Liver (tissue), 8 donors: ENCODE measurements at regions not wholly inside any gene's neighbourhood (a gene's known extent, or its start where the extent isn't known, plus 50 kb on each side); places are given as distances from the start of the nearest gene placed in this dataset.

Source experiments
- DNase-seq: peaks from one replicate; pipeline ENCODE4 v3.0.0-alpha.2; 2017; ENCODE audit warnings: low spot score
- H3K27ac ChIP-seq, 2 donors: one replicate each; pipeline ENCODE4 v1.7.0; 2013; ENCODE audit warnings: inconsistent platforms in 2 of 2, low read length in 2 of 2, control low read depth in 1 of 2, low read depth in 1 of 2, mild to moderate bottlenecking in 1 of 2
- H3K27me3 ChIP-seq, 4 donors: one replicate each; pipeline versions ENCODE4 v1.6.1 to v1.7.0; 2013; ENCODE audit warnings: low read length in 3 of 4, inconsistent platforms in 1 of 4, mild to moderate bottlenecking in 1 of 4, moderate library complexity in 1 of 4; ENCODE audit not compliant: control insufficient read depth in 4 of 4, insufficient read depth in 4 of 4
- H3K36me3 ChIP-seq, 4 donors: one replicate each; pipeline versions ENCODE4 v1.6.1 to v1.7.0; 2013; ENCODE audit warnings: low read length in 3 of 4, mild to moderate bottlenecking in 3 of 4, low read depth in 1 of 4, moderate library complexity in 1 of 4; ENCODE audit not compliant: control insufficient read depth in 4 of 4, insufficient read depth in 3 of 4
- H3K4me1 ChIP-seq, 4 donors: one replicate each; pipeline versions ENCODE4 v1.6.1 to v1.7.0; 2013; ENCODE audit warnings: low read length in 3 of 4, mild to moderate bottlenecking in 3 of 4, moderate library complexity in 1 of 4; ENCODE audit not compliant: control insufficient read depth in 4 of 4, insufficient read depth in 4 of 4
- H3K4me3 ChIP-seq, 3 donors: one replicate each; pipeline versions ENCODE4 v1.6.1 to v1.7.0; 2013; ENCODE audit warnings: low read length in 3 of 3, control low read depth in 1 of 3, low read depth in 1 of 3, mild to moderate bottlenecking in 1 of 3
- H3K9ac ChIP-seq, 2 donors: one replicate each; pipeline ENCODE4 v1.7.0; 2013; ENCODE audit warnings: low read length in 2 of 2, mild to moderate bottlenecking in 2 of 2, moderate library complexity in 2 of 2, control low read depth in 1 of 2, low read depth in 1 of 2
- H3K9me3 ChIP-seq, 4 donors: one replicate each; pipeline versions ENCODE4 v1.6.1 to v1.7.0; 2013; ENCODE audit warnings: low read length in 3 of 4; ENCODE audit not compliant: control insufficient read depth in 4 of 4
- CTCF ChIP-seq: fragments of 150-350 bp; IDR thresholded peaks from 2 replicates; pipeline ENCODE4 v1.5.1; 2017; ENCODE audit warnings: improper control_type of control experiment, low read depth, low read length; ENCODE audit not compliant: missing input control
- EGR1 ChIP-seq, 2 donors: IDR thresholded peaks; 2 replicates each; pipeline ENCODE4 v1.6.1; 2016 to 2018; ENCODE audit warnings: antibody characterized with exemption in 2 of 2, low read depth in 2 of 2
- FOXA1 ChIP-seq: IDR thresholded peaks from 2 replicates; pipeline ENCODE4 v1.6.1; 2016; ENCODE audit warnings: antibody characterized with exemption
- FOXA2 ChIP-seq: IDR thresholded peaks from 2 replicates; pipeline ENCODE4 v1.6.1; 2016; ENCODE audit warnings: antibody characterized with exemption
- GABPA ChIP-seq, 2 donors: IDR thresholded peaks in 1 of 2; conservative IDR thresholded peaks in 1 of 2; 2 replicates each; pipeline ENCODE4 v1.6.1; 2016; ENCODE audit warnings: antibody characterized with exemption in 2 of 2, mild to moderate bottlenecking in 1 of 2, moderate library complexity in 1 of 2
- HNF4A ChIP-seq, 2 donors: conservative IDR thresholded peaks; 2 replicates each; pipeline ENCODE4 v1.6.1; 2016; ENCODE audit warnings: antibody characterized with exemption in 2 of 2, mild to moderate bottlenecking in 2 of 2
- HNF4G ChIP-seq: IDR thresholded peaks from 2 replicates; pipeline ENCODE4 v1.6.1; 2016; ENCODE audit warnings: antibody characterized with exemption
- JUND ChIP-seq, 2 donors: IDR thresholded peaks; 2 replicates each; pipeline ENCODE4 v1.6.1; 2016; ENCODE audit warnings: antibody characterized with exemption in 2 of 2
- NR2F2 ChIP-seq: IDR thresholded peaks from 2 replicates; pipeline ENCODE4 v1.6.1; 2016; ENCODE audit warnings: antibody characterized with exemption
- RAD21 ChIP-seq, 2 donors: IDR thresholded peaks; 2 replicates each; pipeline ENCODE4 v1.6.1; 2016; ENCODE audit warnings: antibody characterized with exemption in 2 of 2, mild to moderate bottlenecking in 2 of 2
- REST ChIP-seq: IDR thresholded peaks from 2 replicates; pipeline ENCODE4 v1.6.1; 2016; ENCODE audit warnings: antibody characterized with exemption, mild to moderate bottlenecking
- RXRA ChIP-seq, 2 donors: IDR thresholded peaks; 2 replicates each; pipeline ENCODE4 v1.6.1; 2017 to 2018; ENCODE audit warnings: antibody characterized with exemption in 2 of 2, mild to moderate bottlenecking in 1 of 2
- SP1 ChIP-seq: IDR thresholded peaks from 2 replicates; pipeline ENCODE4 v1.6.1; 2018; ENCODE audit warnings: antibody characterized with exemption, mild to moderate bottlenecking
- TAF1 ChIP-seq: conservative IDR thresholded peaks from 2 replicates; pipeline ENCODE4 v1.6.1; 2016; ENCODE audit warnings: antibody characterized with exemption, mild to moderate bottlenecking
- YY1 ChIP-seq: IDR thresholded peaks from 2 replicates; pipeline ENCODE4 v1.6.1; 2016; ENCODE audit warnings: antibody characterized with exemption, mild to moderate bottlenecking
- WGBS: extraction: QIAGEN DNeasy Blood & Tissue Kit; methylation state at CpG from one replicate; pipeline ENCODE4 v1.1.7; 2013; 5-methylcytosine and 5-hydroxymethylcytosine counted together
- TF ChIP-seq, protein P1 (sequence below): IDR thresholded peaks from 2 replicates; pipeline ENCODE4 v1.6.1; 2016; ENCODE audit warnings: antibody characterized with exemption
- TF ChIP-seq, protein P2 (sequence below): IDR thresholded peaks from 2 replicates; pipeline ENCODE4 v1.6.1; 2016; ENCODE audit warnings: antibody characterized with exemption
- TF ChIP-seq, protein P3 (sequence below): IDR thresholded peaks from 2 replicates; pipeline ENCODE4 v1.6.1; 2016; ENCODE audit warnings: antibody characterized with exemption
- donor health status: healthy.
- donor health status: healthy.
- donor health status: healthy.
- donor health status: healthy.
- donor health status: healthy.

DNA sequence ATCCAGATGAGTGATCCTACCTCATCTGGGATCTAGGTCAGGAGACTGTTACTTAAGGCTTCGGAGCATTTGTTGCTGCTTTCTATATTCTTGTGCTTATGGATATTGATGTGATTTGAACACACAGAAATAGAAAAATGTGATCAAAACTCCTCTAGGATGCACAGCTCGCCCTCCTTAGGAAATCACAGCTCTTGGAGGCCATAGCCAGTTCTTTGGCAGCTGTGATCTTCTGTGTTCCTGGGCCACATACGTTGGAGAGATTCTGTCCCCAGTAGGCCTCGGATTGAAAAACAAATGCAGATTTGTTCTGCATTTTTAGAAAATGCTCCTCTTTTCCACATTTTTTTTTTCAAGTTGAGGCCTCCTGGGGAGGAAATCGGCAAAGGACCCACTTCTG, 437.4 kb upstream of the THBS1 start:
- DNase-seq: no peak
- Histone ChIP-seq H3K9me3 (peaks cover 0 to 1% (median 0%) of the 10 kb centered on the region in 4 donors), H3K27ac (no peak overlapping the region), H3K27me3 (no peaks in the 10 kb centered on the region), H3K4me1 (no peaks in the 10 kb centered on the region), H3K36me3 (no peaks in the 10 kb centered on the region), H3K9ac (no peak overlapping the region), H3K4me3 (no peak overlapping the region)
- no peak for TF ChIP-seq CTCF
- TF ChIP-seq RXRA (IDR thresholded peaks at IDR 0.05): no peak
- no peak for TF ChIP-seq JUND (IDR thresholded peaks at IDR 0.05)
- TF ChIP-seq, protein P1, sequence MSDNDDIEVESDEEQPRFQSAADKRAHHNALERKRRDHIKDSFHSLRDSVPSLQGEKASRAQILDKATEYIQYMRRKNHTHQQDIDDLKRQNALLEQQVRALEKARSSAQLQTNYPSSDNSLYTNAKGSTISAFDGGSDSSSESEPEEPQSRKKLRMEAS: no peak
- no peak for TF ChIP-seq TAF1
- TF ChIP-seq FOXA2: no peak
- no peak for TF ChIP-seq YY1
- no peak for TF ChIP-seq FOXA1
- no peak for TF ChIP-seq REST
- TF ChIP-seq HNF4A (conservative IDR thresholded peaks at IDR 0.05): no peak
- no peak for TF ChIP-seq HNF4G
- TF ChIP-seq, protein P2, sequence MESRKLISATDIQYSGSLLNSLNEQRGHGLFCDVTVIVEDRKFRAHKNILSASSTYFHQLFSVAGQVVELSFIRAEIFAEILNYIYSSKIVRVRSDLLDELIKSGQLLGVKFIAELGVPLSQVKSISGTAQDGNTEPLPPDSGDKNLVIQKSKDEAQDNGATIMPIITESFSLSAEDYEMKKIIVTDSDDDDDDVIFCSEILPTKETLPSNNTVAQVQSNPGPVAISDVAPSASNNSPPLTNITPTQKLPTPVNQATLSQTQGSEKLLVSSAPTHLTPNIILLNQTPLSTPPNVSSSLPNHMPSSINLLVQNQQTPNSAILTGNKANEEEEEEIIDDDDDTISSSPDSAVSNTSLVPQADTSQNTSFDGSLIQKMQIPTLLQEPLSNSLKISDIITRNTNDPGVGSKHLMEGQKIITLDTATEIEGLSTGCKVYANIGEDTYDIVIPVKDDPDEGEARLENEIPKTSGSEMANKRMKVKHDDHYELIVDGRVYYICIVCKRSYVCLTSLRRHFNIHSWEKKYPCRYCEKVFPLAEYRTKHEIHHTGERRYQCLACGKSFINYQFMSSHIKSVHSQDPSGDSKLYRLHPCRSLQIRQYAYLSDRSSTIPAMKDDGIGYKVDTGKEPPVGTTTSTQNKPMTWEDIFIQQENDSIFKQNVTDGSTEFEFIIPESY: no peak
- TF ChIP-seq GABPA (IDR thresholded peaks at IDR 0.05 in 1 of 2, conservative IDR thresholded peaks at IDR 0.05 in 1 of 2): no peak
- TF ChIP-seq NR2F2: no peak
- no peak for TF ChIP-seq EGR1 (IDR thresholded peaks at IDR 0.05; ENCODE audit: low read depth in 2 of 2)
- no peak for TF ChIP-seq SP1
- no peak for TF ChIP-seq RAD21 (IDR thresholded peaks at IDR 0.05)
- TF ChIP-seq, protein P3, sequence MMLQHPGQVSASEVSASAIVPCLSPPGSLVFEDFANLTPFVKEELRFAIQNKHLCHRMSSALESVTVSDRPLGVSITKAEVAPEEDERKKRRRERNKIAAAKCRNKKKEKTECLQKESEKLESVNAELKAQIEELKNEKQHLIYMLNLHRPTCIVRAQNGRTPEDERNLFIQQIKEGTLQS: no peak
- WGBS: 93% methylated on average over 5 of the region's 5 CpGs

- H3K9ac ChIP-seq: no peak overlapping the region
- no peak for DNase-seq
- H3K4me3 ChIP-seq: no peak overlapping the region
- no peaks in the 10 kb centered on the region for H3K4me1 ChIP-seq
- no peaks in the 10 kb centered on the region for H3K27me3 ChIP-seq
- H3K9me3 ChIP-seq: peaks cover 0 to 1% (median 0%) of the 10 kb centered on the region in 4 donors
- no peak overlapping the region for H3K27ac ChIP-seq
- 97% methylated on average over 2 of the region's 2 CpGs for whole genome bisulfite sequencing
- TF ChIP-seq TAF1: no peak
- TF ChIP-seq REST: no peak
- TF ChIP-seq EGR1 (IDR thresholded peaks at IDR 0.05; ENCODE audit: low read depth in 2 of 2): no peak
- TF ChIP-seq, protein P3: no peak
- H3K36me3 ChIP-seq: no peaks in the 10 kb centered on the region
These were observed 436.8 kb upstream of the THBS1 start for GRCh38 chr15:39144051-39144450.
